Neural cell (in vitro differentiated cells): ENCODE measurements at regions not wholly inside any gene's neighbourhood (a gene's known extent, or its start where the extent isn't known, plus 50 kb on each side); places are given as distances from the start of the nearest gene placed in this dataset.
"Not testable (repeated sequence)": the region's sequence is repeated elsewhere in the genome, so short reads cannot be mapped to it uniquely, and the experiment has no call there.

ENCODE experiments used
- H2AFZ ChIP-seq: fragments of 200-600, 300-800 bp; sonication (generic), shearing (Covaris generic); 2 replicates; pipeline ENCODE4 v1.6.0; 2014; ENCODE audit warnings: low read depth, mild to moderate bottlenecking, antibody characterized with exemption, low read length, moderate library complexity
- H3F3A ChIP-seq: fragments of 200-600 bp; shearing (Covaris generic); 2 replicates; pipeline ENCODE4 v1.6.1; 2016; ENCODE audit warnings: mild to moderate bottlenecking, moderate library complexity, mixed read lengths, antibody characterized with exemption, low read length; ENCODE audit not compliant: insufficient read depth, poor library complexity, severe bottlenecking
- H3K27ac ChIP-seq: fragments of 200-600, 300-800 bp; sonication (generic), shearing (Covaris generic); 2 replicates; pipeline ENCODE4 v1.5.1; 2014; ENCODE audit warnings: mild to moderate bottlenecking, low read length, moderate library complexity
- H3K27me3 ChIP-seq: fragments of 300-800, 200-600 bp; sonication (generic), shearing (Covaris generic); 2 replicates; pipeline ENCODE4 v1.6.0; 2014; ENCODE audit warnings: mild to moderate bottlenecking, low read depth, low read length, moderate library complexity; ENCODE audit not compliant: insufficient read depth
- H3K36me3 ChIP-seq: fragments of 300-800, 200-600 bp; sonication (generic), shearing (Covaris generic); 2 replicates; pipeline ENCODE4 v1.5.1; 2014; ENCODE audit warnings: mild to moderate bottlenecking, antibody characterized with exemption, low read length, moderate library complexity; ENCODE audit not compliant: insufficient read depth
- H3K4me2 ChIP-seq: fragments of 300-800, 200-600 bp; sonication (generic), shearing (Covaris generic); 2 replicates; pipeline ENCODE4 v1.6.0; 2014; ENCODE audit warnings: mild to moderate bottlenecking, low read length
- H3K4me3 ChIP-seq: fragments of 300-800, 200-600 bp; sonication (generic), shearing (Covaris generic); 2 replicates; pipeline ENCODE4 v1.5.1; 2014; ENCODE audit warnings: mild to moderate bottlenecking, low read length, moderate library complexity
- H3K79me2 ChIP-seq: fragments of 200-600 bp; shearing (Covaris generic); replicated peaks from 2 replicates; pipeline ENCODE4 v1.6.0; 2014; ENCODE audit warnings: mild to moderate bottlenecking, low read length, moderate library complexity; ENCODE audit not compliant: insufficient read depth
- H3K9ac ChIP-seq: fragments of 300-800, 200-600 bp; sonication (generic), shearing (Covaris generic); 2 replicates; pipeline ENCODE4 v1.6.1; 2016; ENCODE audit warnings: mild to moderate bottlenecking, low read length, mixed read lengths
- H3K9me2 ChIP-seq: fragments of 200-600 bp; shearing (Covaris generic); 2 replicates; pipeline ENCODE4 v1.6.1; 2016; ENCODE audit warnings: mild to moderate bottlenecking, low read length, mixed read lengths; ENCODE audit not compliant: insufficient read depth
- H3K9me3 ChIP-seq: fragments of 200-600, 300-800 bp; sonication (generic), shearing (Covaris generic); 2 replicates; pipeline ENCODE4 v1.6.1; 2016; ENCODE audit warnings: mild to moderate bottlenecking, mixed run types, low read length, moderate library complexity, mixed read lengths
- H4K20me1 ChIP-seq: fragments of 200-600 bp; shearing (Covaris generic); 2 replicates; pipeline ENCODE4 v1.6.1; 2016; ENCODE audit warnings: mild to moderate bottlenecking, mixed run types; ENCODE audit not compliant: insufficient read depth
- CTCF ChIP-seq: fragments of 450-650 bp; IDR thresholded peaks from 2 replicates; pipeline ENCODE4 v1.5.1; 2014; ENCODE audit warnings: antibody characterized with exemption, mild to moderate bottlenecking, moderate library complexity; ENCODE audit not compliant: poor library complexity, severe bottlenecking
- EP300 ChIP-seq: fragments of 450-650 bp; conservative IDR thresholded peaks from 2 replicates; pipeline ENCODE4 v1.6.1; 2014; ENCODE audit warnings: antibody characterized with exemption, mild to moderate bottlenecking, moderate library complexity; ENCODE audit not compliant: poor library complexity, severe bottlenecking
- EZH2 ChIP-seq: fragments of 200-600, 300-800 bp; shearing (Covaris generic), sonication (generic); IDR thresholded peaks from 2 replicates; pipeline ENCODE4 v1.6.1; 2014; ENCODE audit warnings: antibody characterized with exemption, low read length, borderline replicate concordance, mild to moderate bottlenecking; ENCODE audit not compliant: insufficient read depth, poor library complexity, severe bottlenecking
- MXI1 ChIP-seq: fragments of 450-650 bp; conservative IDR thresholded peaks from 2 replicates; pipeline ENCODE4 v1.6.1; 2014; ENCODE audit warnings: antibody characterized with exemption, mild to moderate bottlenecking; ENCODE audit not compliant: poor library complexity, severe bottlenecking
- POLR2AphosphoS5 ChIP-seq: IDR thresholded peaks from 2 replicates; pipeline ENCODE4 v1.6.1; 2012
- RAD21 ChIP-seq: fragments of 450-650 bp; conservative IDR thresholded peaks from 2 replicates; pipeline ENCODE4 v1.6.1; 2014; ENCODE audit warnings: antibody characterized with exemption, mild to moderate bottlenecking, moderate library complexity
- SMC3 ChIP-seq: fragments of 450-650 bp; conservative IDR thresholded peaks from 2 replicates; pipeline ENCODE4 v1.6.1; 2014; ENCODE audit warnings: antibody characterized with exemption, mild to moderate bottlenecking, moderate library complexity; ENCODE audit not compliant: poor library complexity
- TAF1 ChIP-seq: IDR thresholded peaks from 2 replicates; pipeline ENCODE4 v1.6.1; 2012; ENCODE audit warnings: low read depth
- TF ChIP-seq, protein P1 (sequence below): IDR thresholded peaks from 2 replicates; pipeline ENCODE4 v1.6.1; 2012; ENCODE audit warnings: borderline replicate concordance

GRCh38 chr7:131816391-131817007 is 260.1 kb upstream of the PODXL start:
- H3K27me3 ChIP-seq, result no peaks in the 10 kb centered on the region
- no peaks in the 10 kb centered on the region for H3K9me3 ChIP-seq
- H3K9me2 ChIP-seq, result no peaks in the 10 kb centered on the region
- TF ChIP-seq CTCF (no peak), POLR2AphosphoS5 (no peak), EZH2 (no peak), RAD21 (no peak), MXI1 (no peak), SMC3 (no peak), EP300 (no peak), TAF1 (no peak)
- TF ChIP-seq, protein P1, sequence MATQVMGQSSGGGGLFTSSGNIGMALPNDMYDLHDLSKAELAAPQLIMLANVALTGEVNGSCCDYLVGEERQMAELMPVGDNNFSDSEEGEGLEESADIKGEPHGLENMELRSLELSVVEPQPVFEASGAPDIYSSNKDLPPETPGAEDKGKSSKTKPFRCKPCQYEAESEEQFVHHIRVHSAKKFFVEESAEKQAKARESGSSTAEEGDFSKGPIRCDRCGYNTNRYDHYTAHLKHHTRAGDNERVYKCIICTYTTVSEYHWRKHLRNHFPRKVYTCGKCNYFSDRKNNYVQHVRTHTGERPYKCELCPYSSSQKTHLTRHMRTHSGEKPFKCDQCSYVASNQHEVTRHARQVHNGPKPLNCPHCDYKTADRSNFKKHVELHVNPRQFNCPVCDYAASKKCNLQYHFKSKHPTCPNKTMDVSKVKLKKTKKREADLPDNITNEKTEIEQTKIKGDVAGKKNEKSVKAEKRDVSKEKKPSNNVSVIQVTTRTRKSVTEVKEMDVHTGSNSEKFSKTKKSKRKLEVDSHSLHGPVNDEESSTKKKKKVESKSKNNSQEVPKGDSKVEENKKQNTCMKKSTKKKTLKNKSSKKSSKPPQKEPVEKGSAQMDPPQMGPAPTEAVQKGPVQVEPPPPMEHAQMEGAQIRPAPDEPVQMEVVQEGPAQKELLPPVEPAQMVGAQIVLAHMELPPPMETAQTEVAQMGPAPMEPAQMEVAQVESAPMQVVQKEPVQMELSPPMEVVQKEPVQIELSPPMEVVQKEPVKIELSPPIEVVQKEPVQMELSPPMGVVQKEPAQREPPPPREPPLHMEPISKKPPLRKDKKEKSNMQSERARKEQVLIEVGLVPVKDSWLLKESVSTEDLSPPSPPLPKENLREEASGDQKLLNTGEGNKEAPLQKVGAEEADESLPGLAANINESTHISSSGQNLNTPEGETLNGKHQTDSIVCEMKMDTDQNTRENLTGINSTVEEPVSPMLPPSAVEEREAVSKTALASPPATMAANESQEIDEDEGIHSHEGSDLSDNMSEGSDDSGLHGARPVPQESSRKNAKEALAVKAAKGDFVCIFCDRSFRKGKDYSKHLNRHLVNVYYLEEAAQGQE, result no peak
- no peak overlapping the region for H3K9ac ChIP-seq
- no peaks in the 10 kb centered on the region for H3K36me3 ChIP-seq
- H3K4me2 ChIP-seq, result no peak overlapping the region
- H2AFZ ChIP-seq, result no peak overlapping the region
- no peaks in the 10 kb centered on the region for H3F3A ChIP-seq
- H3K27ac ChIP-seq, result no peak overlapping the region
- no peaks in the 10 kb centered on the region for H4K20me1 ChIP-seq
- H3K4me3 ChIP-seq, result no peak overlapping the region
- H3K79me2 ChIP-seq, result no peaks in the 10 kb centered on the region

DNA sequence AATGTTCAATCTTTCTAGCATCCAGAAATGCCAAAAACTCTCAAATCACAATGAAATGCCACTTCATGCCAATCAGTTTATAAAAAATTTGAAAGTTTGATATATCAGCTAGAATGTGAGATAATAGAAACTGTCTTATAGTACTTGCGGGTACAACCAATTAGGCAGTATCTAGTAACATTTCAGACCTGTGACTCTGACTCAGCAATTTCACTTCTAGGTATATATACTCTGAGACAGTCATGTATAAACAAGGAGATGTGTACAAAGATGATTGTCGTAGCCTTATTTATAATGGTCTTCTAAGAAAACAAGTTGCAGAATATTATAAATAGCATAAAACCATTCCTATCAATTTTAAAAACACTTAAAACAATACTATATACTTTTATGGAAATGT is 252.3 kb upstream of the PODXL start:
- Histone ChIP-seq H3K4me3 (no peak overlapping the region), H3K27ac (no peak overlapping the region), H4K20me1 (no peaks in the 10 kb centered on the region), H2AFZ (no peak overlapping the region), H3K27me3 (no peaks in the 10 kb centered on the region), H3F3A (no peaks in the 10 kb centered on the region), H3K79me2 (no peaks in the 10 kb centered on the region), H3K9me3 (no peaks in the 10 kb centered on the region), H3K4me2 (no peak overlapping the region), H3K9ac (no peak overlapping the region), H3K9me2 (no peaks in the 10 kb centered on the region), H3K36me3 (no peaks in the 10 kb centered on the region)
- TF ChIP-seq MXI1 (no peak), RAD21 (no peak), EZH2 (no peak), POLR2AphosphoS5 (no peak), EP300 (no peak), TAF1 (no peak), CTCF (no peak), SMC3 (no peak)
- TF ChIP-seq, protein P1, result no peak

DNA sequence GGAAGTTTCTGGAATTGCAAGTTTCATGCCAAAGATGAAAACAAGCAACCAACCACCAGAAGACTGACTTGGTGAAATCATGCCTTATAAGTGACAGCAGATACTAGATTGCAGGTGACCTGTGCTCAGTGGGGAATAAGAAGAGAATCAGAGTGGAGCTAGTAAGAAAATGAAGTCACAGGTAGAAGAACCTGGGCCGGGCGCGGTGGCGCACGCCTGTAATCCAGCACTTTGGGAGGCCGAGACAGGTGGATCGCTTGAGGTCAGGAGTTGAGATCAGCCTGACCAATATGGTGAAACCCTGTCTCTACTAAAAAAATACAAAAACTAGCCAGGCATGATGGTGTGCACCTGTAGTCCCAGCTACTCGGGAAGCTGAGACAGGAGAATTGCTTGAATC is 251.7 kb upstream of the PODXL start:
- not testable (repeated sequence) for H3K36me3 ChIP-seq, H4K20me1 ChIP-seq, H3K27me3 ChIP-seq, H3K4me2 ChIP-seq, H2AFZ ChIP-seq, H3K27ac ChIP-seq, H3K9ac ChIP-seq, H3K79me2 ChIP-seq, H3K4me3 ChIP-seq, H3K9me2 ChIP-seq, H3K9me3 ChIP-seq, H3F3A ChIP-seq
